Stimulated activated CD8-positive, alpha-beta memory T cell treated with anti-CD3 and anti-CD28 coated beads, Interleukin-4, amount 100 ng/mL, for 4 hours (primary cell): ENCODE measurements at regions not wholly inside any gene's neighbourhood (a gene's known extent, or its start where the extent isn't known, plus 50 kb on each side); places are given as distances from the start of the nearest gene placed in this dataset.
"Not testable (repeated sequence)": the region's sequence is repeated elsewhere in the genome, so short reads cannot be mapped to it uniquely, and the experiment has no call there.

Experiments used
- DNase-seq, 2 donors: peaks; one replicate each; pipeline ENCODE4 v3.0.0-alpha.2; 2020; ENCODE audit warnings: low read depth in 2 of 2, low spot score in 1 of 2

GRCh38 chr4:36587909-36588472 is 306.6 kb downstream of the DTHD1 start:
- no peak for DNase-seq

DNA sequence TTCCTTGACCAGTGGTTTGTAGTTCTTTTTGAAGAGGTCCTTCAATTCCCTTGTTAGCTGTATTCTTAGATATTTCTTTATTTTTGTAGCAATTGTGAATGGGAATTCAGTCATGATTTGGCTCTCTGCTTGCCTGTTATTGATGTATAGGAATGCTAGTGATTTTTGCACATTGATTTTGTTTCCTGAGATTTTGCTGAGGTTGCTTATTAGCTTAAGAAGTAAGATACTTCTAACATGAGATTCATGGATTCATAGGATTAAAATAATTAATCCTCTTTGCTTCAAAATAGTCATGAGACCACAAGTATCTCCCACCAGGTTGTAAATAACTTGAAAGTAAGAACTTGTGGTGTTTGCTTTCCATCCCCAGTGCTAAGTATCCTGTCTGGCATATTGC is 308.9 kb downstream of the DTHD1 start:
- DNase-seq: no peak

DNA sequence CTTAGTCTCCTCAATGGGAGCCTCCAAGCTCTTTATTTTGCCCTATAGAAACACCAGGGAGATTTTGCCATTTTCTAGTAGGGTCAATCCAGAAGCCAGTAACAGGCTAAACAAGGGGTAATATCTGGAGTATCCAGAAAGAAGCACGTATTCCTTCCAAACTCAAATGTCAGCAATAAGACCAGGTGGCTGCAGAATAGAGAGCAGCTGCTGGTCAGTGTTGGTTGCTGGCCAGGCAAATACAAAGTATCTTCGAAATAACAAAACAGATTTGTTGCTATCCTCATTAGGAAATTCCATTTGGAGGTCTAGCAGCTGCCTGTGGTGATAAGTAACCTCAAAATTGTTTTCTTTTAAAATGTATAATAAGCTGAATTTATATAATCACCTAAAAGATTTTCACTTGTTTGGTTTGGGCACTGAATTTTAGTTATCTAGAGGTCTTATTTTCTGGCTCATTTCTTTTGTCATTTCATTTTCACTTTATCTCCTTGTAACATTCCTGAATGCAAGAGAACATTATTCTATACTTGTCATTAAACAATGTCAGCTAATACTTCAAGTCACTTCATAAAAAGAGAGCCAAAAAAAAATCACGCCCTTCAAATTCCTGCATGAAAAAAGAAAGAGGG is 320.6 kb downstream of the DTHD1 start:
- DNase-seq: no peak

- no peak for DNase-seq
These were observed 328.2 kb downstream of the DTHD1 start for GRCh38 chr4:36609661-36610060.

DNA sequence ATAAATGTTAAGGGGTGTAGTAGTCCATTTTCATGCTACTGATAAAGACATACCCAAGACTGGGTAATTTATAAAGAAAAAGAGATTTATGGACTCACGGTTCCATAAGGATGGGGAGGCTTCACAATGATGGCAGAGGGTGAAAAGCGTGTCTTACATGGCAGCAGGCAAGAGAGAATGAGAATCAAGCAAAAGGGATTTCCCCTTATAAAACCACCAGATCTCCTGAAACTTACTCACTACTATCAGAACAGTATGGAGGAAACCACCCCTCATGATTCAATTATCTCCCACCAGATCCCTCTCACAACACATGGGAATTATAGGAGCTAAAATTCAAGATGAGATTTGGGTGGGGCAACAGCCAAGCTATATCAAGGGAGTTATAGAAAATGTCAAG is 329.2 kb downstream of the DTHD1 start:
- DNase-seq: no peak

DNA sequence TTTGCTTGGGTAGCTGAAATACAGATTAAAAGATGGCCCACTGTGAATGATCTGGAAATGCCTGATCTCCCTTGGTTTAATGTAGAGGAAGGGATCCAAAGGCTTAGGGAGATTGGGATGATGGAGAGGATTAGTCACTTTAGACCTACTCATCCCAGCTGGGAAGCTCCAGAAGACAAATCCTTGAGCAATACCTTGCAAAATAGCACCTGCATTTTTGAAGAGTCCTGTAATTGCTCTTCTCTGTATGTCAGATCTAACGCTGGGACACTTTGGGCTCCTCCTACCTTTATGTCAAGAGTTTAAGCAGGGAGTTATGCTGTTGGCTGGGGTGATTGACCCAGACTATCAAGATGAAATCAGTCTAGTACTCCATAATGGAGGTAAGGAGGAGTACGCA is 331.7 kb downstream of the DTHD1 start:
- DNase-seq: not testable (repeated sequence)

DNA sequence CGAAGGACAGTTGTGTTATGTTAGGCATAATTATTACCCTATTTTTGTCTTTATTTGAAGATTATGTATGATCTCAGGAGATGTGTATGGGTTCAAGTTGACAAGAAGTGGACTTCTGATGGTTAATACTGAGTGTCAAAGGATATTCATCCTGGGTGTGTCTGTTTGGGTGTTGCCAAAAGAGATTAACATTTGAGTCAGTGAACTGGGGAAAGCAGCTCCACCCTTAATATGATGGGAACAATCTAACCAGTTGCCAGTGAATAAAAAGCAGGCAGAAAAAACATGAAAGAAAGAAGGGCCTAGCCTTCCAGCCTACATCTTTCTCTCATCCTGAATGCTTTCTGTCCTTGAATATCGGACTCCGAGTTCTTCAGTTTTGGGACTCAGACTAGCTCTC is 332.6 kb downstream of the DTHD1 start:
- no peak for DNase-seq

DNA sequence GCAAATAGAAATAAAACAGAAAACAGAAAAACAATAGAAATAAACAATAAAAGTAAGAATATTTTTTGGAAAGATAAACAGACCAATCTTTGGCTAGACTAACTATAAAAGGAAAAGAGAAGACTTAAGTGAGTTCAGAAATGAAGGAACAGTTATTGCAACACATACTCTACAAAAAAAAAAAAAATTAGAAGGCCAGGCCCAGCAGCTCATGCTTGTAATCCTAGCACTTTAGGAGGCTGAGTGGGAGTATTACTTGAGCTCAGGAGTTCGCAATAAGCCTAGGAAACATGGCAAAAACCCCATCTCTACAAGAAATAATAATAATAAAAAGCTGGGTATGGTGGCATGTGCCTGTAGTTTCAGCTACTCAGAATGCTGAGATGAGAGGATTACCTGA is 336.7 kb downstream of the DTHD1 start:
- no peak for DNase-seq

DNA sequence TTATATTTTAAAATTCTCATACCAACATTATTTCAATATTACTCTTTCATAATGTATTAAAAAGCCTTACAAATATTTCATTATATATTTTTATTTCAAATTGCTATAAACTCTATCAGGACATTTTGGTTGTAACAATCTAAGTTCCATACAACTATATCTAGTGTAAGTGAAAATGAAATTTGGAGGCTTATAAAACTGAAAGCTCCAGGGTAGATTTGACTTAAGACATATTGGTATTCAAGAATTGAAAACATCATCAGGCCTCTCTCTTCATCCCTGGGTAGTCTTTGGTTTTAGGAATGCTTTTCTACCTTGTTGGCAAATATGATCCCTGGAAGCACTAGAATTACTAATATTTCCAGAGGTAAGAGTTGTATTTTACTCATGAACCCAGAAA is 342.6 kb downstream of the DTHD1 start:
- no peak for DNase-seq

GRCh38 chr4:36638273-36638811 is 356.9 kb downstream of the DTHD1 start:
- DNase-seq: no peak

DNA sequence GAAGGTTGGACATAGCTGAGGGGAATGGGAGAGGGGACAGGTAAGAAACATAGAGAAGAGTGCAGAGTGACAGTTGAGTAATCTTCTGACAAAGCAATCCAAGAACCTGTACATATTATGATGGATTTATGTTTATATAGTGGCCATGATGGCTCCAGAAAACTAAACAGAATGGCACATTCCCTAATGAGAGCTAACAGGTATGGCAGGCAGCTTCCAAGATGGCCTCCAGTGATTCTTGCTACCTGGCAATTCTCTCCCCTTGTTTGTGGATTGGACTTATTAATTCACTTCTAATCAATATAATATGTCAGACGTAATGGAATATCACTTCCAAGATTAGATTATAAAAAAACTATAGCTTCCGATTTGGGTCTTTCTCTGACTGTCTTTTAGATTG is 359.5 kb downstream of the DTHD1 start:
- DNase-seq: no peak

GRCh38 chr4:36651253-36651652 is 369.8 kb downstream of the DTHD1 start:
- DNase-seq: no peak

GRCh38 chr4:36652857-36653256 is 371.4 kb downstream of the DTHD1 start:
- DNase-seq: no peak

GRCh38 chr4:36665985-36666527 is 384.6 kb downstream of the DTHD1 start:
- DNase-seq: no peak

- DNase-seq: no peak
These were observed 394.0 kb downstream of the DTHD1 start for GRCh38 chr4:36675436-36675835.

DNA sequence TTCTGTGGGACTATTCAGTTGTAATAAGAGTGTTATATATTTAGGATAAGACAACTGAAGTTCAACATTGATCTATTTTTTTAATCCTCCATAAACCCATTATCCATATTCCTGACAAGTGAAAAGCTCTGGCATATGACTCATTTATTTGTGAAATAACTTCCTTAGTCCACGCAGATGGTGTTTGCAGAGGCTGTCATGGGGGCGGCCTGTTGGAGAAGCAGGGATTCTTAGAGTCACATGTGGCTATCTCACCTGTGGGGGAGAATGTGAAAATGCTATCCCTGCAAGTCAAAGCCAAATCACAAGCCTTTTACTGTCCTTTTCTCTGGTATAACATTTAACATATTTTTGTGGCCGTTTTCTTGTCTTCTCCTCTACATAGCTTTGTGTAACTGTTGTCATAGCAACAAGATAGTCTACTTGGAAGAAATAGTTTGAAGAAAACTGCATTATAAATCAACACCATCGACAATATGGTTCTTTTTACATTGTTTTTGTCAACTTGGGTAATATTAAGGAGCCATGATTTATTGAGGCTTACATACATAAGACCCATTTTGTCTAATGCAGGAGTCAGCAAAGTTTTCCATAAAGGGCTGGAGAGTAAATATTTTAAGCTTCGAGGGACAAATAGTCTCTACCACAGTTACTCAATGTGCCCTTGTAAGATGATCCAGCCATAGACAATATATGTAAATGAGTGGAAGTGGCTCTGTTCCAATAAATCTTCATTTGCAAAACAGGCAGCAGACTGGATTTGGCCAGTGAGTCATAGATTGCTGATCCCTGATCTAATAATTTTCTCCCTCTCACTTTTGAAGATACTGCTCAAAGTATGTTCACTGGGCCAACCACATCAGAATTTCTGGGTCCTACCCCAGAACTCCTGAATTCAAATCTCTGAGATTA is 395.0 kb downstream of the DTHD1 start:
- no peak for DNase-seq

GRCh38 chr4:36677112-36677511 is 395.7 kb downstream of the DTHD1 start:
- no peak for DNase-seq

- no peak for DNase-seq
These were observed 396.5 kb downstream of the DTHD1 start for GRCh38 chr4:36677874-36678273.

- no peak for DNase-seq
These were observed 406.3 kb downstream of the DTHD1 start for GRCh38 chr4:36687681-36688080.

DNA sequence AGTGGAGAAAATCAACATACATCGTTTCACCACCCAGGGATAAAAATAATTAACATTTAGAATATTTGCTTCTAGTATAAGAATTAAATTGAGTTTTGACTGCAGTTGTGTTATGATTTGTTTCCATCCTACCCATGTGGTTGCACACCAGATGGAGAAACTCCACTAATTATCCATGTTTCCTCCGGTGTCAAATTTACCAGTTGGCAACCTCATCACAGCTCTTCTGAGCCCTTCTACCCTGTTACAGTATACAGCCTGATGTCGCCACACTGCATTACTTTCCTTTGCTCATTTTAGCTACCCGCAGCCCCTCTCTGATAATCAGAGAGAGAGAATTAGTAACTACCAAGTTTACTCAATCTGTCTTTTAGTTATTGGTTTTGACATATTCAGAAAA is 411.2 kb downstream of the DTHD1 start:
- DNase-seq: no peak

DNA sequence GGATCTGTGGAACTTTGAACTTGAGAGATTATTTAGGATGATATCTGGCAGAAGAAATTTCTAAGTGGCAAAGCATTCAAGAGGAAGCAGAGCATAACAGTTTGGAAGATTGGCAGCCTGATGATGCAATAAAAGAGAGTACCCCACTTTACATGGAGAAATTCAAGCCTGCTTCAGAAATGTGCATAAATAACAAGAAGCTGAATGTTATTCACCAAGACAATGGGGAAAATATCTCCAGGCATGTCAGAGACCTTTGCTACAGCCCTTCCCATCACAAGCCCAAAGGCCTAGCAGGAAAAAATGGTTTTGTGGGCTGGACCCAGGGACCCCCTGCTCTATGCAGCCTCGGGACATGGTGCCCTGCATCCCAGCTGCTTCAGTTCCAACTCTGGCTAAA is 420.8 kb downstream of the DTHD1 start:
- no peak for DNase-seq

- no peak for DNase-seq
These were observed 422.9 kb downstream of the DTHD1 start for GRCh38 chr4:36704289-36704688.
